HCEC 1CT (cell line): ENCODE measurements at regions not wholly inside any gene's neighbourhood (a gene's known extent, or its start where the extent isn't known, plus 50 kb on each side); places are given as distances from the start of the nearest gene placed in this dataset.
"Not testable (repeated sequence)": the region's sequence is repeated elsewhere in the genome, so short reads cannot be mapped to it uniquely, and the experiment has no call there.

Source experiments
- DNase-seq: peaks from one replicate; pipeline ENCODE4 v3.0.0-alpha.2; 2017

DNA sequence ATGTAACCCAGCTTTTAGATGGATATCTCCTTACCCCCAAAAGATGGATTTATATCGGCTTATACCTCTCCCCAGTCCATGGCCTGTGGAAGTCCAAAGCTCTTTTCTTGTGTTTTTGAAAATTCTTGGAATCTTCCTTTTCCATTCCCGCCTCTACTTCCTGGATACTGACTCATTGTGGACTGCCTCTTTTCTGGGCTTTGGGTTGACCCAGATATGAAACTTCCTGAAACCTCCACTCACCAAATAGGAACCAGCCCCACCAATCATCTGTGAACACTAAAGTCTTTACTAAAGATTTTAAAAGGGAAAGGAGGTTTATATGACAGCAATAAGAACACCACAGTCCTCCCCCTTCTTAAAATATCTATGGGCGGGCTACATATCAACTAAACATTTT is 163.4 kb upstream of the SYN3 start:
- DNase-seq = no peak

DNA sequence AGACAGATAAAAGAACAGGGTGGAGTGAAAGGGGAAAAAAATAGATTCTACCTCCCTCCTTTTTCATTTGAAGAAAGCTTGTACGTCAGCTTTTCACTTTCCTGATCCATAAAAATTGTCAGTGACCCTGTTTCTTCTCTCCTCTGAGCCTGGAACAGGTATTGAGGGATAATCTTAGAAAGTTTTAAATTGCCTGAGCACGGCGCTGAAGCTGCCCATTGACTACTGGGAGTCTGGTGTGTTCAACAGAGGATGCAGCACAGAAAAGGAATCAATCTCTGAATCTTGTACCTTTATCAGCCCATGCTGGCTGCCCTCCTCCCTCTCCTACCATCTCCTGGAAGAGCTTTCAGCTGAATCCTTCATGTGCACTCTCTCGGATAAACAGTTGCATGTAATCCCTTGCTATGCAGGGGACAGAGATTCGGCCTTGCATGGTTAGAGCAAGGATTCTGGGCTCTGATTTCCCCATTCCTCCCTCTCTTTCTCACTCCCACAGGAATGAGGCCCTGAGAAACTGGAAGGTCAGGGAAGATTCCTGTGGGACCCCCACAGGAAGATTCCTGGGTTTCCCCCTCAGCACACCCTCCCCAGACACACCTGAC is 162.4 kb upstream of the SYN3 start:
- no peak for DNase-seq

DNA sequence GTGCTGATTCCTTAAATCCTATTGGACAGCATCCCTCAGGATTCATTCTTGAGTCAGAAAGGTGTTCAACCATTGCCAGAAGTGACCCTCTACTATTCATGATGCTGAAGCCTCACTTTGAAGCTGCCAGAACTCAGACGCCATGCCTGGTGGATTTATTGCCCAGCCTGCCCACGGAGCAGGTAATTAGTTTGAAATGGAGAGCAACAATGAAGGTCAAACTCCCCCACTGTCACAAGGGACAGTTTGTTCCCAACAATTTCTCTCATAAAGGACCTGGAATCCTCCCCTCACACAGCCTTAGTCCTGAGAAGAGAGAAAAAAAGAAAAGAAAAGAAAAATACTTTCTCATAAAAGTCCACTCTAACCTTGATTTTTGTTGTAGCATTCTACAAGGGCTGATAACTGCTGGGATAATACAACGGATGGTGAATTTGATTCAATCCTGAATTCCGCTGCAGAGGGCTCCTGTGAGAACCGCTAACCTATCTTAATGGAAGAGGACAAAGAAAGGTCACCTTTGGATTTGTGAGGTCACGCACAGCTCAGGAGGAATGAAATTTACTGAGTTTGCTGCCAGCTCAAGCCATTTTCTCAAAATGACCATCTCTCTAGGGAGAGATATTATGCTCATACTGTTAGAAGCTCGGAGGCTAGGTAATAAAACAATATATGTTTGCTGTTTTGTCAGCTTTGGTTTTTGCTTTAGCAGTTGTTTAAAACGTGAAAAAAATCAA is 161.6 kb upstream of the SYN3 start:
- DNase-seq = no peak

DNA sequence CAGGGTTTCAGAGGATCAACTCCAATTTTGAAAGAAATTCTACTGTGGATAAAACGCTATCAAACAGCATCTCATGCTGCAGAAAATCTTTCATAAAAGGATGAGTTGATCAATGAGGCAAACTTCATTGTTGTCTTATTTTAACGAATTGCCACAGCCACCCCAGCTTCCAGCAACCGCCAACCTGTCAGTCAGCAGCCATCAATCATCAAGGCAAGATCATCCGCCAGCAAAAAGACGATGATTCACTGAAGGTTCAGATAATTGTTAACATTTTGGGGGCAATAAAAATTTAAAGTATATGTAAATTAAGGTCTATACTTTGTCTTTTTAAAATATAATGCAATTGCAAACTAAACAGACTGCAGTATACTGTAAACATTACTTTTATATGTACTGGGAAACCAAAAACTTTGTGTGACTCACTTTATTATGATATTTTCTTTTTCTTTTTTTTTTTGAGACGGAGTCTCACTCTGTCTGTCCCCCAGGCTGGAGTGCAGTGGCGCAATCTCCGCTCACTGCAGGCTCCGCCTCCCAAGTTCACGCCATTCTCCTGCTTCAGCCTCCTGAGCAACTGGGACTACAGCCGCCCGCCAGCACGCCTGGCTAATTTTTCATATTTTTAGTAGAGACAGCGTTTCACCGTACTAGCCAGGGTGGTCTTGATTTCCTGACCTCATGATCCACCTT is 155.3 kb upstream of the SYN3 start:
- DNase-seq = no peak

DNA sequence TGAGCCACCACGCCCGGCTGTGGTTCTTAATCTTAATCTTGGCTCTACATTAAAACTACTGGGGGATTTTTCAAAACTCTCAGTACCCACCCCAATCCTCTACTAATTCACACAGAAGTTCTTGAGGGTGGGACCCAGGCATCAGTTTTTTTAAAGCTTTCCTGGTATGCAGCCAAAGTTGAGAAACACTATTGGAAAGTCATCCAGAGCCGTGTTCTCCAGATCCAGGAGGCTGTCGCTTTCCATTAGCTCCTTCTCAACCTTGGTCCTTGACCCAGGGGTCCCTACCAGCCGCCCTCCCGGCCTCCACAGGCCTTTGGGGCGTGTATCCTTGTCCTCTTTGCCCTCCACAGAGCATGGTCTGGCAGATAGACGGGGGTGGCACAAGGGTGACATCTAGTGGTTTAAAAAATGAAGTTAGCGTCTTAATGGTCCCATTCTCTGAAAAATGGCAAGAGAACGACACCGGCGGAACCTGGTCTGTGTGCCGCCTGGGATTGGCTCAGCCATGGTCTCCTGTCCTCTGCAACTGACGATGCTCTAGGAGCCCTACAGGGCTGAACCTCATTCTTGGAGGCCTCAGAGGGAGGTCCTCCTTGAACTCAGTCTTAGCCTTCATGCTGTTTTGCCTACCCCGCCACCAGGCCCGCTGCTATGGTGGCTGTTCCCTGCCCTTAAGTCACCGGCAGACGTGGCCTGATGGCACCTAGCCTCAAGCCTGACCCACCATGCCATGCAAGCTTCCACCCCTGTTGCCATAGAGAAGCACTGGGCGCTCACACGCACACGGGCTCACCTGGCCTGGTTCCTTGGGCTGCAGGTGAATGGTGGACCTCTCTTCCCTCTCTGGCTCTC is 152.0 kb upstream of the SYN3 start:
- DNase-seq = peak; percentile 1

DNA sequence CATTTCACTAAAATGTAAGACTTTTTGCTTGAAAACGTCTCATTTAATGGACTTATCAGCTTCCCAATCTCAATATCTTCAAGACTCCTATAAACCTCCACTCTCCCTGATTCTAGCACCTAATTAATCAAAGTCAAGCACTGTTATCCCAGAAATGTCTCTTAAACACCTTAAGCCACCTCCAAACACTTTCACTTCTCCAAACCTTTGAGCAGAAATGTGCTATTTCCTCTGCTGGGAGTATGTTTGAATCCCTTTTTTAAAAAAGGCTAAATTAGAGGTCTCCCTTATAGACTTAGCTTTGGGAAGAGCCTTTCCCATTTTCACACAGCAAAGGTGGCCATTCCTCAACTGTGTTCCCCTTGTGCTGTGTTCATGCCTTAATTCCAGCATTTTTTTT is 146.2 kb upstream of the SYN3 start:
- DNase-seq = no peak

DNA sequence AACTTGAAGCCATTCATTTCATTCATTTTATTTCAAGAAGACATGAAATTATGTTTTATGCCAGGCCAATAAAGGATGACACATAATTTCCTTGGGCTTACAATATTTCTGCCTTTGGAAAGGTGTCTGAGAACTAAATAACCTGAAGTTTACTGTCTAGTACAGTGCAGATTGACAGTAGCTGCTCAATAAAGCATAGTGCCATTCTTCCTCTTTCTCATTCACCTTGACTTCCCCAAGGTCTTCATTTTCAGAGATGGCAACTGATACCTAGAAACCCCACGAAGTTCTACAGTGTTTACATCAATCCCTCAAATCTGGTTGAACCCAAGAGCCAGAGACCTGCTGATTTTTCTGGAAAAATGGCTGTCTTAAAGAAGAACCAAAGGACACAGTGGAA is 144.3 kb upstream of the SYN3 start:
- no peak for DNase-seq

DNA sequence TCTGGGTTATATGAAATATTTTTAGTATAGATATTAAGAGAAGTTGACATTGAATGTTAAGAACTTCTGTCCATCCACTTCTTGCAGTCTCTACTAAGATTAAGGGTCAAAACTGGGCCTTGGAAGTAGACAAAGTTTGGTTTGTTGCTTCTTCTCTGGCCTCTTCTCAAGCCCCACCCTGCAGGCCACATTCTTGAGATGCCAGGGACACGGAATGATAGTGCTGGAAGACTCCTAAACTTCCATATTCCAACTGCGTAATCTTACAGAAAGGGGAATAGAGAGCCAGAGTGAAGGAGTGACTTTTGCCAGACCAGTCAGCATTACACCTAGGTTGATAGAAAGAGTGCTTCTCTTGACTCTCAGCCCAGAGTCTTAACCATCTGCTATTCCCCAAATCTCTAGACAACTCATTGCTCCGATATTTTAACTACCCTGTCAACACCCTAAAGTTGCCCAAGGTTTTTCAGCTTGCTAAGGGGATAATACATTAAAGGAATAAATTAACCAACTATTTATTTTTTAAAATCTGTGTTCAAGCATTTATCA is 136.4 kb upstream of the SYN3 start:
- DNase-seq = no peak

DNA sequence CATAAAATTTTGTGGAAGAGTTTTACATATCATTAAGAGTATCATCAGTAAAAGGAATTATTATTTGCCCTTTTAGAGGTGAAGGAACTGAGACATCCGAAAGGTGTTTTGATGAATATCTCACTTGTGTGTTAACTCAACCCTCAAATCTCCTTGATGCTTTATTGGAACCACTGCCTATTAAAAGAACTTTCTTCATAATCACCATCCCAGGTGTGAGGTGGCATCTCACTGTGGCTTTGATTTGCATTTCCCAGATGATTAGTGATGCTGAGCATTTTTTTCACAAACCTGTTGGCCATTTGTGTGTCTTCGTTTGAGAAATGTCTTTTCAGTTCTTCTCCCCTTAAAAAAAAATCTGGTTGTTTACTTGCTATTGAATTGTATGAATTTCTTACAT is 134.0 kb upstream of the SYN3 start:
- DNase-seq = no peak

DNA sequence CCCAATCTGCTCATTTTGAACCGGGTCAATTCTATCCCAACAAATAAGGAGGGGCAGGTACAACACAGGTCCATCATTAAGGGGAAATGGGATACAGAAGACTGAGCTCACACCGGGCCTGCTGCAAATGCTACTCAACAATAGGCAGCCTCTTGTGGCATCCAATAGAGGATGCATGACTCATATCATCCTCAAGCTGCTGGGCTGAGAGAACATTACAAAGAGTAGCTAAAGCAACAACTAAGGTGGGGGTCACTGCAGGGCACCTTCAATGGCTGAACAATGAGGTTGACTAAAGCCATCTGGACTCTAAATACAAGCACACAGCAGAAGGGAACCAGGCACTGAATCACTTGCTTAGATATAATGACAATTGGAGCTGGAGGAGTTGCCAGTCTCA is 130.1 kb upstream of the SYN3 start:
- DNase-seq = no peak

DNA sequence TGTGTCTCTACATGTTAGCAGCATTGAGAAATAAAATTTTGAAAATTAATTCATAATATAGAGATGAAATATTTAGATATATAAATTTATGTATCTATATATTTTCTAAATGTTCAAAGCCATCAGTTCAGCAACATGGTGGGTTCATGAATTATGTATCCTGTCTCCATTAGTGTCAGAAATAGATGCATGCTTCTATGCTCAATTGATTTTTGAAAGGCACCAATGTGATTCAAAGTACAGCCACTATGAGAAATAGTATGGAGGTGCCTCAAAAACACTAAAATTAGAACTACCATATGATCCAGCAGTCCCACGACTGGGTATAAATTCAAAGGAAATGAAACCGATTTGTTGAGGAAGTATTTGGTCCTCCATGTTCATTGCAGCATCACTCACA is 128.6 kb upstream of the SYN3 start:
- DNase-seq = no peak

DNA sequence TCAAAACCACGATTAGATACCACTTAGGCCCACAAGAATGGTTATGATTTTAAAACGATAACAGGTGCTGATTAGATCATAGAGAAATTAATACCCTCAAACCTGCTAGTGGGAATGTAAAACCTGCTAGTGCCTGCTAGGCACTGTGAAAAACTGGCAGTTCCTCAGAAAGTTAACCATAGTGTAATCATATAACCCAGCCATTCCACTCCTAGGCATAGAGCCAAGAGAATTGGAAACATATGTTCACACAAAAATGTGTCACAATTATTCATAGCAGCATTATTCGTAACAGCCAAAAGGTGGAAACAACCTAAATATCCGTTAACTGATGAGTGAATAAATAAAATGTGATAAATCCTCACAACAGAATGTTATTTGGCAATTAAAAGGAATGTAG is 122.2 kb upstream of the SYN3 start:
- DNase-seq = no peak

DNA sequence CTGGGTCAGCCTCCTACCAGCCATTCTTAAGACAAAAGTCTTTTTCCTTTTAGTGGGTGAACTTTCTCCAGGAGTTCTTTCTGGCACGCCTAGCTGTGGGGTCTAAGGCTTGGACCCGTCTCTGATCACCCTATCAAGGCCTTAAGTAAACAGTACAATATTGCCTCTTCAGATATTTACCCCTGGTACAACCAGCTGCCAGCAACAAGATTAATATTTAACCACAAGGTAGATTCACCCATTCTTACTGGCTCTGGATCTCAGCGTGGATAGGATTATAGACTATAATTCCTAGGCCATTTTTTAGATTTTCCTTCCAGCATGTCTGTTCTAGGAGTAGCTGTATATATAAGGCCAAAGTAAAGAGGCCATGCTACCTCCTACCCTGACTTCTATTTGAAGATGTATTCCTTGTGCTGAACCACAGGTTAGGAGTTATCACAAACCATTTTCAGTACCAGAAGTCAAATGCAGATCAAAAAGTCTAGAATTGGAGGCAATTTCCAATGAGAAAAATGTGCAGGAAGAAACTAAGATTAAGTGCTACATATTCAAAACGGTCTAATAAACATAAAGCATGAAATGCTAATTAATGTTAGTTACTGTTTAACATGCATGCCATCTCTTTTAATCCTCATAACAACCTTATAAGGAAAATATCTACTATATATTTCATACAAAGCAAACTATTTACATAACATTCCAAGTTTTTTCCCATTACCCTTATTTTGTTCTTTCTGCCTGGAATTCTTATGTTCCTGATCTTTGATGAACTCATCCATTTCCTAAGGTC is 110.0 kb upstream of the SYN3 start:
- no peak for DNase-seq

DNA sequence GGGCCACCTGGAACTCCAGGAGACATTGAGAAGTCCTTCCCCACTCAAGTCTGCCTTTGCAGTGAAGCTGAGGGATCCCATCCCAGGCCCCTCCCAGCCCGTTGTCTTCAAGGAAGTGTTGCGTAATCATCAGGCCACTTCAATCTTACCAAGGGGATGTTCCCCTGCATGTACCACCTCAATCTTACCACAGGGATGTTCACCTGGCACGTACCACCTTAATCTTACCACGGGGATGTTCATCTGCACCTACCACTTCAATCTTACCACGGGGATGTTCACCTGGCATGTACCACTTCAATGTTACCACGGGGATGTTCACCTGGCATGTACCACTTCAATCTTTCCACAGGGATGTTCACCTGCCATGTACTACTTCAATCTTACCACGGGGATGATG is 108.0 kb upstream of the SYN3 start:
- DNase-seq = no peak

DNA sequence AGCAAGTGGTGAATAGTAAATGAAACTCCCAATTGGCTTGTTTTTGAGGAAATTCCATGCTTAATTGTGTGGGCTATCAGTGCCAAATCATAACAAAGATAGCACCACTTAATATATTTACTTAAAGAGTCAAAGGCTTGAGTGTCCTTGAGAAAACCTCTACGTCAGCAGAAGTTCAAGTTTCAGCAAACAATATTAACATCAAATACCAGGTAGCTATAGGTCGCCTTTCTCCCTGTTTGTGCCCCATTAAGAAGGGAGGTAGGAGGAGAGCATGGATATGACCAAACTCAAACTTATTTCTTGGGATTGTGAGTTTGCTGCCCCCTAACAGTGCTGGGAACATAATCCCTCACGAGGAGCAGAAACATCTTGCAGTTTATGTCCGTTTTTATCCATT is 105.6 kb upstream of the SYN3 start:
- DNase-seq = no peak

DNA sequence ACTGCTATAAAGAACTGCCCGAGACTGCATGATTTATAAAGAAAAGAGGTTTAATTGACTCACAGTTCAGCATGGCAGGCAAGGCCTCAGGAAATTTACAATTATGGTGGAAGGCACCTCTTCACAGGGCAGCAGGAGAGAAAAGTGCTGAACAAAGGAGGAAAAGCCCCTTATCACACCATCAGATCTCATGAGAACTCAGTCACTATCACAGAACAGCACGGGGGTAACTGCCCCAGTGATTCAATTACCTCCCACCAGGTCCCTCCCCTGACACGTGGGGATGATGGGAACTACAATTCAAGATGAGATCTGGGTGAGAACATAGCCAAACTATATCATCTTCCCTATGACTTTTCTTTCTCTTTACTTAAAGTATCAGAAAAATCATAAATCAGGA is 104.0 kb upstream of the SYN3 start:
- DNase-seq = no peak

DNA sequence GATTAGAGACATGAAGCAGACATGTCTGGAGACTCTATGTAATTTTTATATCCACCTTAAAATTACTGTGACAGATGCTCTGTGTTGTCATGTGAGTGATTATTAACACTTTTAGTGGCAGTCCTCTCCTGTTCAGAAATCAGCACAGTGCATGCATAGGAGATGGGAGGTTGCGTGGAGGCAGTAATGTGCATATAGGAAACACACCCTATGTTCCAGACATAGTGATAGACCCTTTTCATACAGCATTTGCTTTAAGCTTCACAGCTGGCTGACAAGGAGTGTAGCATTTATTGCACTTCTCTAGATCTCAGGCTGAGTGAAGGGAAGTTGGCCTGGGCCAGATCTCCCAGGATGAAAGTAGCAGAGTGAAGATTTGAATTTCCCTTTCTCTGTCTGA is 102.3 kb upstream of the SYN3 start:
- DNase-seq = no peak

DNA sequence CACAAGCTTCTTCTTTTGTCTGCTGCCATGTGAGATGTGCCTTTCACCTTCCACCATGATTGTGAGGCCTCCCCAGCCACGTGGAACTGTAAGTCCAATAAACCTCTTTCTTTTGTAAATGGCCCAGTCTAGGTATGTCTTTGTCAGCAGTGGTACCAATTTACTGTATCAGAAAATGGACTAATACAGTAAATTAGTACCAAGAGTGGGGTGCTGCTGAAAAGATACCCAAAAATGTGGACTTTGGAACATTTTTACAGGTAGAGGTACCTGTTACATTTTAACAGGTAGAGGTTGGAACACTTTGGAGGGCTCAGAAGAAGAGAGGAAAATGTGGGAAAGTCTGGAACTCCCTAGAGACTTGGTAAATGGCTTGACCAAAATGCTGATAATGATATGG is 96.8 kb upstream of the SYN3 start:
- DNase-seq = not testable (repeated sequence)

DNA sequence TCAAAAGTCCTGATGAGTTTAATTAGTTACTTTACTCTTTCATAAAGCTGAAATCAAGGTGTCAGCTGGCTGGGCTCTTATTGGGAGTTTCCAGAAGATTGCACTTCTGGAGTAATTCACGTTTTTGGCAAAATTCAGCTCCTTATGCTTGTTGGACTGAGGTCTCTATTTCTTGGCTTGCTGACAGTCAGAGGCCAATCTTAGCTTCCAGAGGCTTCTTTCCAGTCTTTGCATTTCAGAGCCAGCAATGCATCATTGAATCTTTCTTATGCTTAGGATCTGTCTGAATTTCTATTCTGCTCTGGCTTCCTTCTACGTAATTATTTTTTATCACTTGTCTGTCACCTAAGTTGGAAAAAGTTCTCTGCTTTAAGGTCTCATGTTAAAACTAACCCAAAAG is 91.4 kb upstream of the SYN3 start:
- no peak for DNase-seq

DNA sequence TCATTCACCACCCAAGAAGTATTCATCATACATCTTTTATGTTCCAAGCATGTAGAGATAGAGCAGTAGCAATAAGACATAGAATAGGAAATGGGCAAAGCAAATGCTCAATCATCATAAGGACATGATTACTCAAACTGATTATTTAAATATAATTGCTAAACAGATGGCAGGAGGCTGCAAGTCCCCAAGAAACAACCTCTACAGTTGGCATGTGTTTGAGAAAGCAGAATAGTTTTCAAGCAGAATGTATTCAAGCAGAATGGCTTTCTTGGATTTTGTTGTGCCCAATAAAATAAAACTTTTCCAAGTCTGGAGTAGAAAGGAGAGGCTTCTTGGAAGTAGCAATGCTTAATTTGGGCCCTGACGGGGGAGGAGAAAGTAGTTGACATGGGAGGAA is 86.5 kb upstream of the SYN3 start:
- no peak for DNase-seq

DNA sequence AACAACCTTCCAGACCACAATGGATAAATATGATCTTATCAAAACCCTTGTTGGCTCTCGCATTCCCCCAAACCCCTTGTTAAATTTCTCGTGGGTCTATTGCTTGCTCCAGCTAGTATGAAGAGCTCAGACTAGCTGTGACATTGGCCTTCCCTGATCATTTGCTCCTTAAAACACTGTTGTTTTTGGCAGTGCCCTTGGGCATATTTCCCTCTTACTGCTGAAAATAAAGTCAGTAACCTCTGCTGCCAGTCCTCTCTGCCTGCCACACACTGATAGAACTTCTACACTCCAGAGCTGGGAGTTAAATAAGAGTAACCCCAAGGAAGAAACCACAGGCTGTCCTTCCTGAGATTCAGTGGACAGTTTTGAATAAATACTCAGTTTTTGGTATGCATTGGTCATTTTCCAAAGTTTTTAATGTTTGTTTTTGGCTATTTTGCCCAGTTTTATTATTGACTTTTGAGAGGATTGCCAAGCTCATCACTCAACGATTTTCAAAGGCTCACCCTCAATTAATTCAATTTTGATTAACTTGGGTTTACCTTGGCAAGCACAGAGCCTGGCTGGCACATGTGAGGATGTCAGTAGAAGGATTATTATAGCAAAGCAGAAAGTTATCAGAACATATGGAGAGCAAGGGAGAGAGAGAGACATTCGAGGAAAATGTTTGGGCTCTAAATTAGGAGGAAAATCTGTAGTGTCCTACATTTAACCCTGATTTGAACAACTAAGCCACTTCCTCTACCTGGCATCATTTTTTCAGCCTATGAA is 84.3 kb upstream of the SYN3 start:
- no peak for DNase-seq

DNA sequence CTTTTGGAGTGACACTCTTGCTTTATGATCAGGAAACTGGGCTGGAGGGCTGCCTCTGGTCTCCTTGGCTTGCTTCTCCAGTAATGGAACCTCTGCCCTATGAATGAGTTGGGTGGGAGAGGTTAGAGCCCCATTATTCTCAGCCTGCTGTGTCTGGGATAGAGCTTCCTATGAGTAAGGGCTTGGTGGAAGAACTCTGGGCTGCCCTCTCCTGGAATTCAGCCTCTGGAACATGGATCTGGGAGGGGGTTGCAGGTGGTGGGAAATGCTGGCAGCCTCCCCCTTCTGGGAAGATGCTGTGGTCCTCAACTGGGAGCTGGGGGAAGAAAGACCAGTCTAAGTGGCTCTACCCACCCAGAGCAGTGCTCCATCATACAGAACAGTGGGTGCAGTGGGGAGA is 81.8 kb upstream of the SYN3 start:
- no peak for DNase-seq
